Amniotic epithelial cell (primary cell): ENCODE measurements at regions not wholly inside any gene's neighbourhood (a gene's known extent, or its start where the extent isn't known, plus 50 kb on each side); places are given as distances from the start of the nearest gene placed in this dataset.
"Not testable (repeated sequence)": the region's sequence is repeated elsewhere in the genome, so short reads cannot be mapped to it uniquely, and the experiment has no call there.

ENCODE experiments used
- DNase-seq: peaks from one replicate; pipeline ENCODE4 v3.0.0-alpha.2; 2010; ENCODE audit warnings: low read depth

- DNase-seq, result no peak
Observed at GRCh38 chr5:13218518-13218917, 726.0 kb downstream of the DNAH5 start.

- DNase-seq, result no peak
Observed at GRCh38 chr5:13217636-13218035, 726.9 kb downstream of the DNAH5 start.

GRCh38 chr5:13215806-13216205, 728.7 kb downstream of the DNAH5 start:
- no peak for DNase-seq

- no peak for DNase-seq
Observed at GRCh38 chr5:13215370-13215769, 729.1 kb downstream of the DNAH5 start.

- DNase-seq, result no peak
Observed at GRCh38 chr5:13214182-13214581, 730.3 kb downstream of the DNAH5 start.

GRCh38 chr5:13212886-13213285, 731.6 kb downstream of the DNAH5 start:
- DNase-seq, result no peak

- no peak for DNase-seq
Observed at GRCh38 chr5:13211064-13211463, 733.4 kb downstream of the DNAH5 start.

GRCh38 chr5:13207112-13207511, 737.4 kb downstream of the DNAH5 start:
- no peak for DNase-seq

- DNase-seq, result no peak
Observed at GRCh38 chr5:13201022-13201421, 743.5 kb downstream of the DNAH5 start.

GRCh38 chr5:13198226-13198625, 746.3 kb downstream of the DNAH5 start:
- not testable (repeated sequence) for DNase-seq

GRCh38 chr5:13189532-13189931, 755.0 kb downstream of the DNAH5 start:
- DNase-seq, result no peak

- no peak for DNase-seq
Observed at GRCh38 chr5:13188371-13188770, 756.1 kb downstream of the DNAH5 start.

- no peak for DNase-seq
Observed at GRCh38 chr5:13187186-13187585, 757.3 kb downstream of the DNAH5 start.

- no peak for DNase-seq
Observed at GRCh38 chr5:13186177-13186576, 758.3 kb downstream of the DNAH5 start.

GRCh38 chr5:13179407-13180087, 764.9 kb downstream of the DNAH5 start:
- DNase-seq, result no peak

GRCh38 chr5:13143630-13144029, 800.9 kb downstream of the DNAH5 start:
- no peak for DNase-seq

- DNase-seq, result no peak
Observed at GRCh38 chr5:13143214-13143613, 801.3 kb downstream of the DNAH5 start.

- no peak for DNase-seq
Observed at GRCh38 chr5:13133951-13134350, 810.5 kb downstream of the DNAH5 start.

GRCh38 chr5:13115476-13115875, 829.0 kb downstream of the DNAH5 start:
- no peak for DNase-seq

GRCh38 chr5:13108265-13108664, 836.2 kb downstream of the DNAH5 start:
- DNase-seq, result no peak

GRCh38 chr5:13107537-13107936, 837.0 kb downstream of the DNAH5 start:
- no peak for DNase-seq

GRCh38 chr5:13081116-13081515, 863.4 kb downstream of the DNAH5 start:
- DNase-seq, result no peak

GRCh38 chr5:13072936-13073335, 871.6 kb downstream of the DNAH5 start:
- DNase-seq, result not testable (repeated sequence)

- no peak for DNase-seq
Observed at GRCh38 chr5:13063088-13063487, 881.4 kb downstream of the DNAH5 start.
